Fibroblast of the aortic adventitia (primary cell): ENCODE measurements at regions not wholly inside any gene's neighbourhood (a gene's known extent, or its start where the extent isn't known, plus 50 kb on each side); places are given as distances from the start of the nearest gene placed in this dataset.
"Not testable (repeated sequence)": the region's sequence is repeated elsewhere in the genome, so short reads cannot be mapped to it uniquely, and the experiment has no call there.

ENCODE experiments used
- DNase-seq: peaks from one replicate; pipeline ENCODE4 v3.0.0-alpha.2; 2010; ENCODE audit warnings: low read depth
- H3K4me3 ChIP-seq: 2 replicates; pipeline ENCODE4 v1.5.1; 2011; ENCODE audit warnings: low read depth, mild to moderate bottlenecking, control low read depth, low read length, moderate library complexity
- TF ChIP-seq, protein P1 (sequence below): IDR thresholded peaks from 2 replicates; pipeline ENCODE4 v1.5.1; 2011; ENCODE audit warnings: mild to moderate bottlenecking, low read length, control low read depth, inconsistent platforms; ENCODE audit not compliant: insufficient read depth

DNA sequence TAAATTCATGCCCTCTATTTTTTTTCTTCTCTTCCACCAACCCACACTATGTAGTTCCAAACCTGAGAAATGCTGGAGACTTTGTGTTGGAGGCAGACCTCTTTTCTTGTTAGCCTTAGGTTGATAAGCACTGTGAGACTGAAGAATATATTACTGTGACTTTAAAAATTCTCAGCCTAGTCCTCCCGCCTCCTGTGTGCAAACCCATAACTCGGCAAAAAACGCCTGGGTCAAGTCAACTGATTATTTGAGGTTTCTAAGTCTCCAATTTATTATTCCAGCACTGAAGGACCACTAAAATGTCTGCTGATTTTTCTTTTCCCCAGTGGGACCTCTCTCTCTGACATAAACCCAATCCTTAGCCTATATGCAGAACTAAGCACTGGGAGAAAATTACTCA is 1946.0 kb upstream of the RAG2 start:
- TF ChIP-seq, protein P1, sequence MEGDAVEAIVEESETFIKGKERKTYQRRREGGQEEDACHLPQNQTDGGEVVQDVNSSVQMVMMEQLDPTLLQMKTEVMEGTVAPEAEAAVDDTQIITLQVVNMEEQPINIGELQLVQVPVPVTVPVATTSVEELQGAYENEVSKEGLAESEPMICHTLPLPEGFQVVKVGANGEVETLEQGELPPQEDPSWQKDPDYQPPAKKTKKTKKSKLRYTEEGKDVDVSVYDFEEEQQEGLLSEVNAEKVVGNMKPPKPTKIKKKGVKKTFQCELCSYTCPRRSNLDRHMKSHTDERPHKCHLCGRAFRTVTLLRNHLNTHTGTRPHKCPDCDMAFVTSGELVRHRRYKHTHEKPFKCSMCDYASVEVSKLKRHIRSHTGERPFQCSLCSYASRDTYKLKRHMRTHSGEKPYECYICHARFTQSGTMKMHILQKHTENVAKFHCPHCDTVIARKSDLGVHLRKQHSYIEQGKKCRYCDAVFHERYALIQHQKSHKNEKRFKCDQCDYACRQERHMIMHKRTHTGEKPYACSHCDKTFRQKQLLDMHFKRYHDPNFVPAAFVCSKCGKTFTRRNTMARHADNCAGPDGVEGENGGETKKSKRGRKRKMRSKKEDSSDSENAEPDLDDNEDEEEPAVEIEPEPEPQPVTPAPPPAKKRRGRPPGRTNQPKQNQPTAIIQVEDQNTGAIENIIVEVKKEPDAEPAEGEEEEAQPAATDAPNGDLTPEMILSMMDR, result no peak
- no peak for DNase-seq
- no peak overlapping the region for H3K4me3 ChIP-seq

- DNase-seq, result peak; percentile 16
- no peak overlapping the region for H3K4me3 ChIP-seq
- TF ChIP-seq, protein P1, result no peak
Observed at GRCh38 chr11:38543311-38543710, 1945.3 kb upstream of the RAG2 start.

DNA sequence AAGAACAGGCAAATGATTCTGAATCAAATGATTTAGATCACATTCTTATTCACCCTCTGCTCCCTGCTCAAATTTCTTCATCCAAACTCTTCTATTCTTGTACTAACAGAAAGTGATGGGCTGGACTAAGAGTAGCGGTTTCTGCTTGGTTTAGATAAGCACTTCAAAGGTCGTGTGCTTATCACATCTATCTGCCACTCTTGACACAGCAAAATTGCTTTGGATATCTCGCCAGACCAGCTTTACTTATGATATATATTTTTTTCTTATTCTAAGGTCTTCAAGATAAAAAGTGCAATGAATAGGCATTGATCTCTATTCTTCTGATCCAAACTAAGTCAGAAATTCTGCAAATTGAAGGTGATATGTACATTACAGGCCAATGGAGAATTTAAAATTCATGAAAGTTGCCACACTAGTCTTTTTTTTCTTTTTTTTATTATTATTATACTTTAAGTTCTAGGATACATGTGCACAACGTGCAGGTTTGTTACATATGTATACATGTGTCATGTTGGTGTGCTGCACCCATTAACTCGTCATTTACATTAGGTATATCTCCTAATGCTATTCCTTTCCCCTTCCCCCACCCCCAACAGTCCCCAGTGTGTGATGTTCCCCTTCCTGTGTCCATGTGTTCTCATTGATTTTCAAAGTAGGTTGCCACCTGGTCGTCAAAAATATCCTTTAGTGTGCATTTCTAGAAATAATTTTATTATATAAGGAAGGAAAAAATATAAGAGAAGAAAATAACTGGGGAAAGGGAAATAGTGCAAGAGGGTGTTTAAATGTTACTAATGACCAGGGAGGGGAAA is 1941.0 kb upstream of the RAG2 start:
- no peak for DNase-seq
- TF ChIP-seq, protein P1, result no peak
- H3K4me3 ChIP-seq, result no peak overlapping the region

GRCh38 chr11:38530226-38530625 is 1932.2 kb upstream of the RAG2 start:
- TF ChIP-seq, protein P1, result no peak
- no peak for DNase-seq
- no peak overlapping the region for H3K4me3 ChIP-seq

GRCh38 chr11:38524945-38525344 is 1926.9 kb upstream of the RAG2 start:
- no peak overlapping the region for H3K4me3 ChIP-seq
- TF ChIP-seq, protein P1, result no peak
- DNase-seq, result no peak

DNA sequence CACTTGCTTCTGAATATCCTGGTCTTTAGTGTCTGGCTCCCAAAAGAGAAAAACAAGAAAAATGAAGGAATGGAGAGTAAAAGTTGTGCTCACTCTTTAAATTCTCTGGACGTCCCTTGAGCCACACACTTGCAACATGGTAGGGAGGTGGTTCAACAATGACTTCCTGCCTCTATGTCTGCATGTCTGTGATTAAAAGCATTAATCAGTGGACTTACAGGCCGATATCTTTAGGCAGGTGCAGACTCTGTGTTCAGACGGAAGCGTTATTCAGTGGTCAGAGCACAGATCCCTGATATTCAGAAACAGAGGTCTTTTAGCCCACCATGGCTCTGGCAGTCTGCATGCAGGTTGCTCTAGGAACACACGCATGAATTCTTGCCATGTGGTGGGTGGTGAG is 1920.0 kb upstream of the RAG2 start:
- TF ChIP-seq, protein P1, result no peak
- no peak for DNase-seq
- no peak overlapping the region for H3K4me3 ChIP-seq

GRCh38 chr11:38512830-38513229 is 1914.8 kb upstream of the RAG2 start:
- H3K4me3 ChIP-seq, DNase-seq: not testable (repeated sequence)
